ENCODE measurements at regions not wholly inside any gene's neighbourhood (a gene's known extent, or its start where the extent isn't known, plus 50 kb on each side); places are given as distances from the start of the nearest gene placed in this dataset.

DNA sequence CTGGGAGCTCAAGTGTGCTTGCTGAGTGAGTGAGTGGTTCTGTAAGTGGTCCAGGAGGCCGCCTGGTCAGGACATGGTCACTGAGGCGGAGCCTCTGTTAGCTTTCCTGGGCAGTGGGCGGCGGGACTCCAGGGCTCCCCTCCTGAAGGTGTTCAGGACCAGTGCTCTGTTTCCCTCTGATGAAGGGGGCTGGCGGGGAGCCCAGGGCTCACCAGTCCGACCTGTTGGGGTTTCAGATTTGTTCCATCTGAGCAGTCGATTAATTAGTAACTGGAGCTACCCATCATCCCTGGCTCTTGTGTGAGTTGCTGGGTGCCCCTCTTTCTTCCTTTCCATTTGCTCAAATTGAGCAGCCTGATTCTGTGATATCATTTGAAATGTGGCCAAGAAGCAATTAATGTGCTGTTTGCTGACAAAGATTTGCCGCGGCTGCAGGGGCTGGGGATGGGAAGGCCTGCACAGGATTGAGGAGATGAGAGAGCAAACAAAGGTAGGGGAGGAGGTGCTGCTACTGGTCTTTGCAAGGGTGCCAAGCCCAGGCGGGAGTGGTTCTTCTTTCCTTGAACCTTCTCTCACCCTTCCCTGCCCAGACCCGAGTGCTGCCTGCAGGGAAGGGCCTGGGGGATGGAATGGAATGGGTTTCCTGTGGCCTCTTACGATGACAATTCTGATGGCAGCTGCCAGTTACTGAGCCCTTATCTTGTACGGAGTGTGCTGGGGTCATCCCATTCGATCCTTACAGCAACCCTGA, 92.8 kb upstream of the PITX1 start:
- Histone ChIP-seq H3K4me1 (ENCODE audit: control insufficient read depth, insufficient read depth, low read length) (peaks cover 37% of the 10 kb centered on the region), H3K36me3 (ENCODE audit: control insufficient read depth, insufficient read depth, low read length) (no peaks in the 10 kb centered on the region), H3K4me3 (ENCODE audit: low read length) (no peak overlapping the region), H3K27ac (ENCODE audit: low read length) (no peak overlapping the region), H3K27me3 (ENCODE audit: control insufficient read depth, insufficient read depth, low read length) (peaks cover 12% of the 10 kb centered on the region), H3K9me3 (ENCODE audit: control insufficient read depth, low read depth, low read length) (no peaks in the 10 kb centered on the region)
- no CpG with 5 or more reads among the region's 14 CpGs for WGBS (ENCODE audit: insufficient coverage, low lambda C conversion rate)
- peak in 1 of 2 donors; percentile 68 for DNase-seq

DNA sequence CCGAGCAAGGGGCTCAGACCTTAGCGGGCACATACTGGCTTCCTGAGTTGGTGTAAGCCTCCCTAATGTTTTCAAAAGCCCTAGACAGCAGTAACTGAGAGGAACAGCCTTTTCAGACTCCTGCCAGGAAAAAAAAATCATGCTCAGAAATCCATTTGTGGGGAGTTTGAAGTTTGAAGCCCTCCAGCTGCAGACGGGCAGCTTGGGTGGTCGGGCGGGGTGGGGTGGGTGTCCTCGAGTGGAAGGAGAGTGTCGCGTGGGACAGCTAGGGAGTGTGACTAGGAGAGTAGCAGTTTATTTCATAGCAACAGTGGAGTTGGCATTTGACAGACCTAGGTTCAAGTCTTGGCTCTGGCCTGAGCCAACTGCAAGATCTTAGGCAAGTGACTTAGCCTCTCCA, 90.7 kb upstream of the PITX1 start:
- Histone ChIP-seq H3K9me3 (ENCODE audit: control insufficient read depth, low read depth, low read length) (no peaks in the 10 kb centered on the region), H3K4me1 (ENCODE audit: control insufficient read depth, insufficient read depth, low read length) (peaks cover 19% of the 10 kb centered on the region), H3K27ac (ENCODE audit: low read length) (no peak overlapping the region), H3K4me3 (ENCODE audit: low read length) (no peak overlapping the region), H3K36me3 (ENCODE audit: control insufficient read depth, insufficient read depth, low read length) (no peaks in the 10 kb centered on the region), H3K27me3 (ENCODE audit: control insufficient read depth, insufficient read depth, low read length) (peaks cover 12% of the 10 kb centered on the region)
- no peak for DNase-seq
- WGBS (ENCODE audit: insufficient coverage, low lambda C conversion rate) = no CpG with 5 or more reads among the region's 8 CpGs

DNA sequence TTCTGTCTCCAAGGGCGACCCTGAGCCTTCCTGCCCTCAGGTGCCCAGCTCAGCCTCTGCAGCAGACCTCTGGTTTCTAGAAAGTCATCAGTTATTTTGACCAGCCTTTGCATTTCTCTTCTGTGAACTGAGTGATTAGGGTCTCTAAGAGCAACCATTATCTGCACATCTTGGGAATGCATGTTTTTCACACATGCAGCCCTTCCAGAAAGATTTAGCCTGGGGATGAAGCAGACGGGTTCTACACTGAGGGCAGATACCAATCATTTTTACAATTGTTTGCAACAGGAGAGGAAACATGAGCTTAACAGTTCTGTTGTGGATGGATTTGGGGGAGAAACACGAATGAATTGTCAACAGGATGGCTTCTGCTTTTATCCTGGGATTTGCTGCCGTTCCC, 90.1 kb upstream of the PITX1 start:
- H3K27ac ChIP-seq (ENCODE audit: low read length) = no peak overlapping the region
- no peaks in the 10 kb centered on the region for H3K36me3 ChIP-seq (ENCODE audit: control insufficient read depth, insufficient read depth, low read length)
- no peak for DNase-seq
- WGBS (ENCODE audit: insufficient coverage, low lambda C conversion rate) = no CpG with 5 or more reads among the region's 4 CpGs
- H3K9me3 ChIP-seq (ENCODE audit: control insufficient read depth, low read depth, low read length) = no peaks in the 10 kb centered on the region
- H3K4me3 ChIP-seq (ENCODE audit: low read length) = no peak overlapping the region
- H3K4me1 ChIP-seq (ENCODE audit: control insufficient read depth, insufficient read depth, low read length) = peaks cover 18% of the 10 kb centered on the region
- peaks cover 12% of the 10 kb centered on the region for H3K27me3 ChIP-seq (ENCODE audit: control insufficient read depth, insufficient read depth, low read length)

DNA sequence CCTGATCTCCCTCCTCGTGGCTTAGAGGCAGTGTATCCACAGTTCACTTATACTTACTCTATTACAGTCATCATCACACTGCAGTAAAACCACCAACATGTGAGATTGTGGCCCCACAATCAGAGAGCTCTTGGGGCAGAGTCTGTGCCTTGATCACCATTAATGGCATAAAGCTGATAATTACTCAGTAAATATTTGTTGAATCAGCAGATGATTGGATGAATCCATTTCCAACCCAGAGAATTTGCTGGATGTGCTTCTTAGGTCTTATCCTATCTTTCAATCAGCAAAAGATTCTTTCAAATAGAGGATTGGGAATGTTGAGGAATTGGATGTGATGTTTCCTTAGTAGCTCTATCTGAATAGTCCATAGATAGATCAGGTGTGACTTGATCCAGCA, 88.8 kb upstream of the PITX1 start:
- H3K36me3 ChIP-seq (ENCODE audit: control insufficient read depth, insufficient read depth, low read length) = no peaks in the 10 kb centered on the region
- peaks cover 13% of the 10 kb centered on the region for H3K4me1 ChIP-seq (ENCODE audit: control insufficient read depth, insufficient read depth, low read length)
- no peak overlapping the region for H3K4me3 ChIP-seq (ENCODE audit: low read length)
- peak in 1 of 2 donors; percentile 39 for DNase-seq
- peaks cover 12% of the 10 kb centered on the region for H3K27me3 ChIP-seq (ENCODE audit: control insufficient read depth, insufficient read depth, low read length)
- no peak overlapping the region for H3K27ac ChIP-seq (ENCODE audit: low read length)
- H3K9me3 ChIP-seq (ENCODE audit: control insufficient read depth, low read depth, low read length) = no peaks in the 10 kb centered on the region
- no CpG with 5 or more reads among the region's 1 CpG for WGBS (ENCODE audit: insufficient coverage, low lambda C conversion rate)

DNA sequence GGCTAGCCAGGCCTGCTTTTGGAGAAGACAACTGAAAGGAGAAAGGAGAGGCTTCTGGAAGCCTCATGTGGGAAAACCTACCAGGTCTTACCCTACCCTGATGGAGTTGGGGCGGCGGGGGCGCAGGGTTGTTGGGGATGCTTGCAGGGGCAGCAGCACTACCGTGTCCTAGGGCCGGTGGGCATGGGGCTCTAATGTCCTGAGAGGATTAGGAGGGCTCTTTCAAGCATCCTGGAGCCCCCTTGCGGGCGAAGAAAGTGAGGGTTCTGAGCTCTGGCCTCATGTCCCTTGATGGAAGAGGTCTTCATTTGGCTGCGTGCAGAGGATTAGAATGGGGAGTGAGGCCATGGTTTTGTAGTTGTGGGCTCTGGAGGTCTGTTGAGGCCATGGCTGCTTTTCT, 86.9 kb upstream of the PITX1 start:
- DNase-seq = no peak
- H3K27ac ChIP-seq (ENCODE audit: low read length) = no peak overlapping the region
- H3K36me3 ChIP-seq (ENCODE audit: control insufficient read depth, insufficient read depth, low read length) = no peaks in the 10 kb centered on the region
- H3K4me1 ChIP-seq (ENCODE audit: control insufficient read depth, insufficient read depth, low read length) = no peaks in the 10 kb centered on the region
- WGBS (ENCODE audit: insufficient coverage, low lambda C conversion rate) = no CpG with 5 or more reads among the region's 8 CpGs
- no peaks in the 10 kb centered on the region for H3K9me3 ChIP-seq (ENCODE audit: control insufficient read depth, low read depth, low read length)
- H3K27me3 ChIP-seq (ENCODE audit: control insufficient read depth, insufficient read depth, low read length) = peaks cover 12% of the 10 kb centered on the region
- H3K4me3 ChIP-seq (ENCODE audit: low read length) = no peak overlapping the region

DNA sequence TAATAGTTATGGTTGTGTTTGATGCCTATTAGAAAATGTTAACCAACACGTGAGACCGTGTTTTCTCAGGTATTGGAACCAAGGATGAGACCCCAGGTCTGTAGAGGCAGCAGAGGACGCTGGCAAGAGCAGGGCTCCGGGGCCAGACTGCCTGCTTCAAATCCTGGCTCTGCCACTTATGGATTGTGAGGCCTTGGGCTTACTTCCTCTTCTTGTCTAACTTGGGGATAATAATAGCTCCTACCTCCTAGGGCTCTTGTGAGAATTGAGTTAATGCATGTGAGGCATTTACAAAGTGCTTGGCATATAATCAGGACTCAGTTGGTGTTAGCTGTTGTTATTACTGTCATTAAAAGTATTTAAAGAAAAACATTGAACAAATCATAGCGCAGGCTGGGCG, 85.5 kb upstream of the PITX1 start:
- WGBS (ENCODE audit: insufficient coverage, low lambda C conversion rate) = no CpG with 5 or more reads among the region's 6 CpGs
- Histone ChIP-seq H3K9me3 (ENCODE audit: control insufficient read depth, low read depth, low read length) (no peaks in the 10 kb centered on the region), H3K27me3 (ENCODE audit: control insufficient read depth, insufficient read depth, low read length) (peaks cover 14% of the 10 kb centered on the region), H3K4me1 (ENCODE audit: control insufficient read depth, insufficient read depth, low read length) (no peaks in the 10 kb centered on the region), H3K27ac (ENCODE audit: low read length) (no peak overlapping the region), H3K4me3 (ENCODE audit: low read length) (no peak overlapping the region), H3K36me3 (ENCODE audit: control insufficient read depth, insufficient read depth, low read length) (no peaks in the 10 kb centered on the region)
- DNase-seq = no peak

DNA sequence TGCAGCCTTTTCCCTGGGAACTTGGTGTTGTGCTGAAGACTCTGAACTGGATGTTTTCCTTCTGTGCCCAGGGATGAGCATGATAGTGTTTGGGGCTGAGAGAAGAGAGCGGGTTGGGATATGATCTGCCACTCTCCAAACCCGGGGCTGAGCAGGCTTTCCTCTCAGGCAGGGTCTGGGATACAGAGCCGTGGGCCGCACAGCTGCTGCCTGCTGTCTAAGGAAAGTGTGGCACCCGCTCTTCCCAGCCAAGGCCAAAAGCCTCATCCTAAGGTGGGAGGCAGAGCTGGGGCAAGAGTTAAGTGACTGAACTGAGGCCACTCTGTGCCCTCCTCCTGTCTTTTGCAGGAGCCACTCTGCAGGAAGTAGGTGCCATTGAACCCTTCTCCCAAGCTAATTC, 83.6 kb upstream of the PITX1 start:
- WGBS (ENCODE audit: insufficient coverage, low lambda C conversion rate) = no CpG with 5 or more reads among the region's 5 CpGs
- Histone ChIP-seq H3K4me1 (ENCODE audit: control insufficient read depth, insufficient read depth, low read length) (no peaks in the 10 kb centered on the region), H3K36me3 (ENCODE audit: control insufficient read depth, insufficient read depth, low read length) (no peaks in the 10 kb centered on the region), H3K27ac (ENCODE audit: low read length) (no peak overlapping the region), H3K27me3 (ENCODE audit: control insufficient read depth, insufficient read depth, low read length) (peaks cover 2% of the 10 kb centered on the region), H3K4me3 (ENCODE audit: low read length) (no peak overlapping the region), H3K9me3 (ENCODE audit: control insufficient read depth, low read depth, low read length) (no peaks in the 10 kb centered on the region)
- DNase-seq = no peak

DNA sequence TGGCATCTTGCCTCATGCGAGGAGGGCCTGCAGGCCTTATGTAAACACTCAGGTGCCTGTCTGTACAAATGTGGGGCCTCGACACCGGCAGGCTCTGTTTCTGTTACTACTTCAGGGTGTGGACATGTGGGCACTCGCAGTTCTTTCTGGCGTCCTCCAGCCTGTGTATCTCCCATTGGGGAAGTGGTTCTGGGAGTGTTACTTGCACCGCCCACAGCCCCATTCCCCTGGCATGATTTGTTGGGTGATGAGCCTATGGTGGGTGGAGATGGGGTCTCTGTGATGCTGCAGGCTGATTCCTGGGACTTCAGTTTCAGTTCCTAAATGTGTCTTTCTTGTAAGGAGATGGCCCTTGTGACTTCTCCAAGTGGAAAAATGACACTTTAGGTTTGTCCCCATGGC, 82.1 kb upstream of the PITX1 start:
- DNase-seq = no peak
- WGBS (ENCODE audit: insufficient coverage, low lambda C conversion rate) = no CpG with 5 or more reads among the region's 6 CpGs
- Histone ChIP-seq H3K27me3 (ENCODE audit: control insufficient read depth, insufficient read depth, low read length) (peaks cover 2% of the 10 kb centered on the region), H3K9me3 (ENCODE audit: control insufficient read depth, low read depth, low read length) (no peaks in the 10 kb centered on the region), H3K27ac (ENCODE audit: low read length) (peak overlapping the region; percentile 15), H3K36me3 (ENCODE audit: control insufficient read depth, insufficient read depth, low read length) (no peaks in the 10 kb centered on the region), H3K4me3 (ENCODE audit: low read length) (no peak overlapping the region), H3K4me1 (ENCODE audit: control insufficient read depth, insufficient read depth, low read length) (no peaks in the 10 kb centered on the region)

DNA sequence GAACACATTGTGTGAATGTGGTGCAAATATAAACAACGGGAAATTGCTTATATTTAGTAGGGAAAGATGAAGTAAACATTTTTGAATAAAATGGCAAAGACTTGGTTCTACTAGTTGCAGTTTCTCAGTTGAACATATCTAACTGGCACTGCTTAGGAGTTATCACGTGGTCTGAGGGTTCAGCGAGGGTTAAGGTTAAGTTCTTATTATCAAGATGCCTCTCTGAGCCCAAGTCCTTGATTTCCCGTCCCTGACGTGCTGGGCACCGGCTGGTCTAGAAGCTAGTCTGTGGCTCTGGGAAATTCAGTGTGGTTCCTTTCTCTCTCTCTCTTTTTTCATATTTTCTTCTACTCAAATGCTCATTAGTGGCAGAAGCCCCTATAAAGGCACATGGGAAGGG, 81.6 kb upstream of the PITX1 start:
- WGBS (ENCODE audit: insufficient coverage, low lambda C conversion rate) = 10% methylated on average over 2 of the region's 6 CpGs
- no peak for DNase-seq
- Histone ChIP-seq H3K27me3 (ENCODE audit: control insufficient read depth, insufficient read depth, low read length) (peaks cover 2% of the 10 kb centered on the region), H3K36me3 (ENCODE audit: control insufficient read depth, insufficient read depth, low read length) (no peaks in the 10 kb centered on the region), H3K27ac (ENCODE audit: low read length) (peak overlapping the region; percentile 15), H3K4me3 (ENCODE audit: low read length) (no peak overlapping the region), H3K9me3 (ENCODE audit: control insufficient read depth, low read depth, low read length) (no peaks in the 10 kb centered on the region), H3K4me1 (ENCODE audit: control insufficient read depth, insufficient read depth, low read length) (no peaks in the 10 kb centered on the region)

DNA sequence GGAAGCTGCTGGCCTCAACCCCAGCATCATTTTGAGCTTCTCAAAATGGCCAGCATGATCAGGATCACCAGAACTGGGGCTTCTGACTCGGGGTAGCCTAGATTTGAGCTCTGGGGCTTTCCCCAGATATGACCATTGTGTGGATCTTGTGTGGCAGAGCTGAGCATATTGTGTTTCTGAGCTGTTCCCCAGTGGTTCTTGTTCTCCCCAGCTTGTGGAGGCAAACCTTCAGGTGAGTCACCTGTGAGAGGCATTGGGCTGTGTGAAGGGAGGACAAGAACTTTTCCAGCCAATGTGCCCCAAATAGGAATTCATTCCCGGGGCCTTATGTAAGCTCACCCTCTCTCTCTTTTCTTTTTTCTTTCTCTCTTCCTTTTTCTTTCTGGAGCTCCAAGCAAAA, 80.7 kb upstream of the PITX1 start:
- DNase-seq = no peak
- Histone ChIP-seq H3K4me1 (ENCODE audit: control insufficient read depth, insufficient read depth, low read length) (no peaks in the 10 kb centered on the region), H3K27ac (ENCODE audit: low read length) (no peak overlapping the region), H3K9me3 (ENCODE audit: control insufficient read depth, low read depth, low read length) (no peaks in the 10 kb centered on the region), H3K27me3 (ENCODE audit: control insufficient read depth, insufficient read depth, low read length) (peaks cover 2% of the 10 kb centered on the region), H3K36me3 (ENCODE audit: control insufficient read depth, insufficient read depth, low read length) (no peaks in the 10 kb centered on the region), H3K4me3 (ENCODE audit: low read length) (no peak overlapping the region)
- WGBS (ENCODE audit: insufficient coverage, low lambda C conversion rate) = 100% methylated on average over 1 of the region's 2 CpGs

DNA sequence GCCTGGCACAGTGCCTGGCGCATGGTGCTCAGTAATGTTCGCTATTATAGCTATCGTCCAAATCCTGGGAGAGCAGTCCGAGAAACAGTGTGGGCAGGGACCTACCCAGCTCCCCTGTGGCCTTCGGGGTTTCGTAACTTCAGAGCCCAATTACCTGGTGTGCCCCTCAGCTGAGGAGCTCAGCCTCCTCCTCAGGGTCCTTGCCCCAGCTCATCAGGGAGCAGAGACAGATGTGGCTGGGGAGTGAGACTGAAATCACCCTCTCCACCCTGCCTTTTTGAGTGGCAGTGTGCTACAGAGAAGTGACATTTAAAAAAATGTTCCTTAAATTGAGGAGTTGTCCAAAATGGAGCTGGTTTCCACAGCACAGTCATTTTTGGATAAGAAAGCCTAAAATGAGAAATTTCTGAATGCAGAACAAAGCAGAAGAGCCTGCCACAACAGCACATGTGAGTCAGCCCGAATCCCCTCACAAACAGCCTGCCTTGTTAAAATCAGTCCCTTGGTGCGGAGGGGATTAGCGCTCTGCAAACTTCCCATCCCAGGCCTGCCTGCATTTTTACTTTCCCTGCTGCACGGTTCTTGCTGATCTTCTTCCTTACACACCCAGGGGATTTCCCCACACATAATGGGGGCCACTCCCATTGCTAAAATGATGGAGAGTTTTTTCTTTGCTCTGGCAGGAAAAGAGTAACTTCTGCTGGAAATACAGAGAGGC, 78.1 kb upstream of the PITX1 start:
- no CpG with 5 or more reads among the region's 10 CpGs for WGBS (ENCODE audit: insufficient coverage, low lambda C conversion rate)

More for the DNA sequence above, 78.1 kb upstream of the PITX1 start:
- H3K36me3 ChIP-seq (ENCODE audit: control insufficient read depth, insufficient read depth, low read length) = no peaks in the 10 kb centered on the region
- H3K4me3 ChIP-seq (ENCODE audit: low read length) = no peak overlapping the region
- DNase-seq = no peak
- no peaks in the 10 kb centered on the region for H3K4me1 ChIP-seq (ENCODE audit: control insufficient read depth, insufficient read depth, low read length)
- peaks cover 2% of the 10 kb centered on the region for H3K27me3 ChIP-seq (ENCODE audit: control insufficient read depth, insufficient read depth, low read length)
- H3K9me3 ChIP-seq (ENCODE audit: control insufficient read depth, low read depth, low read length) = no peaks in the 10 kb centered on the region
- H3K27ac ChIP-seq (ENCODE audit: low read length) = no peak overlapping the region
